HCT116 (cell line): ENCODE measurements at regions not wholly inside any gene's neighbourhood (a gene's known extent, or its start where the extent isn't known, plus 50 kb on each side); places are given as distances from the start of the nearest gene placed in this dataset.
A peak's percentile ranks its signal among the peaks of the same experiment; 100 is the strongest.

Experiments used
- ATAC-seq: fragments of 200-7000 bp; cut with Tn5 transposase; 2 replicates; pipeline ENCODE4 v1.9.1; 2020; ENCODE audit warnings: mild to moderate bottlenecking, moderate library complexity
- BruUV-seq: library from RNA; stranded (reverse); fragments of 400-500 nt; replicated peaks from 2 replicates; lab custom pipeline; 2021; lab: Mats Ljungman, UMichigan
- CTCF ChIA-PET: fragments of 300-600 bp; sonication (Branson Sonifier 250); formaldehyde crosslinking; loops from one replicate; lab custom pipeline; 2021; ENCODE audit warnings: antibody characterized with exemption; lab: Charles Lee
- POLR2A ChIA-PET: fragments of 300-600, 350-600 bp; sonication (Branson Sonifier 250); formaldehyde crosslinking; loops from one replicate; lab custom pipeline; 2021; ENCODE audit warnings: antibody characterized with exemption; lab: Charles Lee
- RAD21 ChIA-PET, 2 experiments: fragments of 300-600 bp; sonication (Branson Sonifier 250); formaldehyde crosslinking; loops; one replicate each; lab custom pipeline; 2023; ENCODE audit warnings: low total read pairs in 2 of 2; ENCODE audit not compliant: uncharacterized antibody in 2 of 2, unreplicated experiment in 2 of 2, low non-redundant PET in 1 of 2; lab: Charles Lee
- DNase-seq: peaks from one replicate; pipeline ENCODE4 v3.0.0-alpha.2; 2010; ENCODE audit warnings: low read depth, low spot score
- H2AFZ ChIP-seq: fragments of 200-600 bp; shearing (Covaris generic), sonication (generic); 2 replicates; pipeline ENCODE4 v1.6.1; 2017; ENCODE audit warnings: low read depth, mixed run types, mixed read lengths, antibody characterized with exemption, low read length; ENCODE audit not compliant: poor library complexity, severe bottlenecking
- H3K27ac ChIP-seq: 2 replicates; pipeline ENCODE4 v1.5.1; 2012; ENCODE audit warnings: low read depth, low read length
- H3K27me3 ChIP-seq: fragments of 200-600 bp; sonication (generic); 2 replicates; pipeline ENCODE4 v1.6.1; 2016; ENCODE audit warnings: mixed run types, low read length, mixed read lengths; ENCODE audit not compliant: insufficient read depth
- H3K36me3 ChIP-seq, 2 experiments: fragments of 200-500 bp in 1 of 2; fragments of 200-600 bp in 1 of 2; sonication (Bioruptor generic) in 1 of 2; sonication (generic) in 1 of 2; 2 replicates each; pipeline versions ENCODE4 v1.5.1 to v1.6.1; 2014 to 2016; ENCODE audit warnings: low read length in 2 of 2, inconsistent platforms in 1 of 2, mixed read lengths in 1 of 2, mixed run types in 1 of 2; ENCODE audit not compliant: insufficient read depth in 2 of 2, control insufficient read depth in 1 of 2
- H3K4me1 ChIP-seq, 2 experiments: fragments of 200-600 bp in 1 of 2; sonication (generic) in 1 of 2; 2 replicates each; pipeline versions ENCODE4 v1.5.1 to v1.6.1; 2012 to 2017; ENCODE audit warnings: low read length in 2 of 2, inconsistent platforms in 1 of 2, mild to moderate bottlenecking in 1 of 2, mixed read lengths in 1 of 2, mixed run types in 1 of 2, moderate library complexity in 1 of 2; ENCODE audit not compliant: insufficient read depth in 2 of 2, control insufficient read depth in 1 of 2
- H3K4me2 ChIP-seq: fragments of 200-600 bp; sonication (generic); 2 replicates; pipeline ENCODE4 v1.6.1; 2017; ENCODE audit warnings: mixed run types, low read length, mixed read lengths
- H3K4me3 ChIP-seq, 2 experiments: fragments of 200-600 bp in 1 of 2; sonication (generic) in 1 of 2; replicated peaks in 1 of 2; 2 replicates each; pipeline ENCODE4 v1.5.1; 2011 to 2016; ENCODE audit warnings: low read length in 2 of 2, control low read depth in 1 of 2, low read depth in 1 of 2, mild to moderate bottlenecking in 1 of 2, mixed read lengths in 1 of 2, mixed run types in 1 of 2
- H3K79me2 ChIP-seq: fragments of 200-600 bp; sonication (generic); 2 replicates; pipeline ENCODE4 v1.6.1; 2017; ENCODE audit warnings: mild to moderate bottlenecking, mixed run types, low read length, moderate library complexity, mixed read lengths; ENCODE audit not compliant: insufficient read depth
- H3K9ac ChIP-seq: fragments of 200-600 bp; sonication (generic); 2 replicates; pipeline ENCODE4 v1.6.1; 2016; ENCODE audit warnings: low read length, mixed read lengths
- H3K9me2 ChIP-seq: fragments of 200-600 bp; sonication (generic), shearing (Covaris generic); 2 replicates; pipeline ENCODE4 v1.6.1; 2017; ENCODE audit warnings: mixed run types, mild to moderate bottlenecking, moderate library complexity; ENCODE audit not compliant: insufficient read depth
- H3K9me3 ChIP-seq, 2 experiments: fragments of 200-500 bp in 1 of 2; fragments of 200-600 bp in 1 of 2; sonication (Bioruptor generic) in 1 of 2; sonication (generic) in 1 of 2; 2 replicates each; pipeline ENCODE4 v1.6.1; 2014 to 2017; ENCODE audit warnings: low read length in 2 of 2, mixed read lengths in 2 of 2, inconsistent platforms in 1 of 2, low read depth in 1 of 2, mild to moderate bottlenecking in 1 of 2, mixed run types in 1 of 2, moderate library complexity in 1 of 2; ENCODE audit not compliant: control insufficient read depth in 1 of 2, insufficient read depth in 1 of 2
- H4K20me1 ChIP-seq: fragments of 200-600 bp; sonication (generic), shearing (Covaris generic); 2 replicates; pipeline ENCODE4 v1.6.1; 2017; ENCODE audit warnings: mixed run types, mild to moderate bottlenecking, moderate library complexity; ENCODE audit not compliant: insufficient read depth
- EGR1 ChIP-seq: IDR thresholded peaks from 2 replicates; pipeline ENCODE4 v1.6.1; 2012; ENCODE audit warnings: low read depth
- ELF1 ChIP-seq: IDR thresholded peaks from 2 replicates; pipeline ENCODE4 v1.6.1; 2012; ENCODE audit warnings: low read depth, borderline replicate concordance
- JUND ChIP-seq: IDR thresholded peaks from 2 replicates; pipeline ENCODE4 v1.6.1; 2012
- POLR2A ChIP-seq: IDR thresholded peaks from 2 replicates; pipeline ENCODE4 v1.7.0; 2011; ENCODE audit warnings: borderline replicate concordance; ENCODE audit not compliant: insufficient read depth, insufficient read length; ENCODE audit errors: extremely low read depth
- intact Hi-C: fragments of 100-400 bp; cut with micrococcal nuclease; formaldehyde crosslinking; loops from 2 replicates; pipeline ENCODE4 v1.10.0; 2022
- TF ChIP-seq, protein P1 (sequence below): IDR thresholded peaks from 2 replicates; pipeline ENCODE4 v1.6.1; 2012
- TF ChIP-seq, protein P2 (sequence below), 3 experiments: fragments of 200-600 bp in 1 of 3; sonication (generic) in 1 of 3; IDR thresholded peaks in 2 of 3; conservative IDR thresholded peaks in 1 of 3; 2 replicates each; pipeline ENCODE4 v1.5.1; 2012 to 2017; ENCODE audit warnings: low read depth in 2 of 3, low read length in 2 of 3, antibody characterized with exemption in 1 of 3, borderline replicate concordance in 1 of 3, control low read depth in 1 of 3, mild to moderate bottlenecking in 1 of 3, mixed read lengths in 1 of 3, mixed run types in 1 of 3, moderate library complexity in 1 of 3; ENCODE audit not compliant: insufficient read depth in 1 of 3

DNA sequence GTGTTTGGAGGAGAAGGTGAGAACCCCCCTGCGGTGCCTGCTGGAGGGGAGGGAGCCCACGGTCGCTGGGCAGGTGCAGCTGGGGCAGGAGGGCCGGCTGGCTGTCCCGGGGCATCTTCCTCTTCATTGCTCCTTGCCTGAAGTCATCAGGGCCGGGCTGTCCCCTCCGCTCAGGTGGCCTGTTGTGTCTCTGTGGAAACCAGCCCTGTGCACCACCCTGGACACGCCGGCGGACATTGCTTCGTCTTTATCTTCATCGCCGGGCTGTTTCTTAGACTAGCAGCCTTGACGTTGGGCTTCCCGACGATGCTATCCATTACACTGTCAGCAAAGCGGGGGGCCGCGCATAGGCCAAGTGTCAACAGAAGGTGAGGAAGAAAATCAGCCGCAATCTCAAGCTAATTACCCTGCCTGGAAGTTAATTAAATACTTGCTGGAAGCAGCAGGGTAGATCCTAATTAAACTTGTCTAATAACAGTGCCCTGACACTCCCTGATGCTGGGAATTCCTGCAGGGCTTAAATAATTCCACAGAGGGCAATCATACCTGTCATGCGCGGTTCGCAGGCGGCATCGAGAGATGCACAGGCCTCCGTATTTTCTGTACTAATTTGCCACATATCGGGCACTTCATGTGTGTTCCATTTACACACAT, 111.4 kb upstream of the SOX1 start:
- intact Hi-C loops: no loop called here
- Histone ChIP-seq H2AFZ (no peak overlapping the region), H3K9me2 (no peaks in the 10 kb centered on the region), H3K4me3 (no peak overlapping the region), H3K27ac (no peak overlapping the region), H3K4me2 (peak overlapping the region; percentile 66; the same call in 1 of the 2 replicates), H3K79me2 (no peaks in the 10 kb centered on the region), H3K27me3 (0 out of 2 replicates have a peak, but pooled peaks cover 4% of the 10 kb centered on the region), H3K4me1 (peaks cover 10 to 14% of the 10 kb centered on the region in 2 experiments), H4K20me1 (no peaks in the 10 kb centered on the region), H3K36me3 (no peaks in the 10 kb centered on the region)
- no TSS peak for BruUV-seq
- CTCF ChIA-PET: no interaction called here
- ATAC-seq (peak; percentile 4; the same call in 1 of the 2 replicates), DNase-seq (no peak)
- RAD21 ChIA-PET: no interaction called here
- POLR2A ChIA-PET: no interaction called here
- TF ChIP-seq POLR2A: no peak
- TF ChIP-seq, protein P1, sequence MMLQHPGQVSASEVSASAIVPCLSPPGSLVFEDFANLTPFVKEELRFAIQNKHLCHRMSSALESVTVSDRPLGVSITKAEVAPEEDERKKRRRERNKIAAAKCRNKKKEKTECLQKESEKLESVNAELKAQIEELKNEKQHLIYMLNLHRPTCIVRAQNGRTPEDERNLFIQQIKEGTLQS: no peak
- no peak for TF ChIP-seq ELF1
- TF ChIP-seq, protein P2, sequence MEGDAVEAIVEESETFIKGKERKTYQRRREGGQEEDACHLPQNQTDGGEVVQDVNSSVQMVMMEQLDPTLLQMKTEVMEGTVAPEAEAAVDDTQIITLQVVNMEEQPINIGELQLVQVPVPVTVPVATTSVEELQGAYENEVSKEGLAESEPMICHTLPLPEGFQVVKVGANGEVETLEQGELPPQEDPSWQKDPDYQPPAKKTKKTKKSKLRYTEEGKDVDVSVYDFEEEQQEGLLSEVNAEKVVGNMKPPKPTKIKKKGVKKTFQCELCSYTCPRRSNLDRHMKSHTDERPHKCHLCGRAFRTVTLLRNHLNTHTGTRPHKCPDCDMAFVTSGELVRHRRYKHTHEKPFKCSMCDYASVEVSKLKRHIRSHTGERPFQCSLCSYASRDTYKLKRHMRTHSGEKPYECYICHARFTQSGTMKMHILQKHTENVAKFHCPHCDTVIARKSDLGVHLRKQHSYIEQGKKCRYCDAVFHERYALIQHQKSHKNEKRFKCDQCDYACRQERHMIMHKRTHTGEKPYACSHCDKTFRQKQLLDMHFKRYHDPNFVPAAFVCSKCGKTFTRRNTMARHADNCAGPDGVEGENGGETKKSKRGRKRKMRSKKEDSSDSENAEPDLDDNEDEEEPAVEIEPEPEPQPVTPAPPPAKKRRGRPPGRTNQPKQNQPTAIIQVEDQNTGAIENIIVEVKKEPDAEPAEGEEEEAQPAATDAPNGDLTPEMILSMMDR (IDR thresholded peaks at IDR 0.05 in 2 of 3, conservative IDR thresholded peaks at IDR 0.05 in 1 of 3; ENCODE audit: borderline replicate concordance in 1 of 3, insufficient read depth in 1 of 3, low read depth in 2 of 3, low read length in 2 of 3): no peak
- TF ChIP-seq EGR1: no peak
- no peak for TF ChIP-seq JUND
- TF ChIP-seq, all 23 proteins: peak for 0
- Histone ChIP-seq H3K9me3 (peaks cover 0 to 3% of the 10 kb centered on the region in 2 experiments; a peak in 1 of 4 replicates), H3K9ac (no peak overlapping the region)
